T1000 (cell line): ENCODE measurements at regions not wholly inside any gene's neighbourhood (a gene's known extent, or its start where the extent isn't known, plus 50 kb on each side); places are given as distances from the start of the nearest gene placed in this dataset.

Experiments
- DNase-seq: peaks from one replicate; lab custom pipeline; 2025; ENCODE audit warnings: mixed read lengths; lab: John Stamatoyannopoulos, UW

- DNase-seq, result no peak
These were observed 83.9 kb upstream of the CXCL14 start for GRCh38 chr5:135662683-135663082.

DNA sequence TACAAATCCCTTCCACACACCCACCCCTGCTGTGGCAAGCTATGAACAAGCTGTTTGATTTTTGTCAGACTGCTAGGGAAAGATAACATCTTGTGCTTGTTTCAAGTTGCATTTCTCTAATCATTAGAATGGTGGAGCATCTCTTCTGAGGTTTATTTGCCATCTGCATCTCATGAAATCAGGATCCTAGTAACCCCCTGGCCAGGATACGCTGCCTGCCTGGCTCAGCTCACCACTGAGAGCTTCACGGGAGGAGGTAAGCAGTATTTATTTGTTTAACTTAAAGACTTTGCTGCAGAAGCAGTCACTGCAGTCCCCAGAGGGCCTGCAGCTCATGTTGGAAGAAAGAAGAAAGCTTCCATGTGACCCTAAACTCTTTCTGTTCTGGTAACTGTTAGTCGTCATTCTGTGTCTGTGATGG is 83.3 kb upstream of the CXCL14 start:
- no peak for DNase-seq

DNA sequence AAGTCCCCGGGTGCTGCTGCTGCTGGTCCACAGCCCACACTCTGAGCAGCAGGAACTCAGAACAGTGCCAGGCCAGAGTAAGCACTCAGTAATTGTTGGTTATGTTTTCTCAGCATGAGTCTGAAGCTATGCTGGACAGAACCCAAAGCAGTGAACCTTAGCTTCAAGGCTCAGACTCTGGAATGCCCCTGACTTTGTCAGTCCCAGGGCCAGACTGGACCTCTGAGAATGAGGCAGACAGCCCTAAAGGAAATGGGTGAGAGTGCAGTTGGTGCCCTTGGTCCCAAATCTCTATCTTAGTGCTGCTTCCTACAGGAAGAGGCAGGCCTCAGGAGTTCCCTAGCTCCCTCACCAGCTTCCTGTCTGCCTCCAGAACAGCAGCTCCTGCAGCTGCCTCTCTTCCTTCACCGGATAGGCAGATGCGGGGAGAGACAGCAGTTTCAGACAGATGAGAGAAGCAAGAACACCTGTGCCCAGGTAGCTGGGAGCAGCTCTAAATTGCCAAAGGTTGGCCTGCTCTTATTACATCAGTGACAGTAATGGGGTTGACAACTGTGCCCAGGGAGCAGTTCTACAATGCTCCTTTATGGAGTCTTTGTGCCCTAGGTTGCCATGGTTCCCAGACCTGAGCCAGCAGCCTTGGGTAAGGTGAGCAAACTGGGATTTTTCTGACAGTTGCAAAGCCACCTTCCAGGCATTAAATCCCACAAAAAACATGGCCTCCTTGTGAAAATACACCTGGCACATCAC is 82.2 kb upstream of the CXCL14 start:
- DNase-seq, result no peak

GRCh38 chr5:135657536-135658305 is 78.9 kb upstream of the CXCL14 start:
- DNase-seq, result no peak

- no peak for DNase-seq
These were observed 76.7 kb upstream of the CXCL14 start for GRCh38 chr5:135655468-135655815.

DNA sequence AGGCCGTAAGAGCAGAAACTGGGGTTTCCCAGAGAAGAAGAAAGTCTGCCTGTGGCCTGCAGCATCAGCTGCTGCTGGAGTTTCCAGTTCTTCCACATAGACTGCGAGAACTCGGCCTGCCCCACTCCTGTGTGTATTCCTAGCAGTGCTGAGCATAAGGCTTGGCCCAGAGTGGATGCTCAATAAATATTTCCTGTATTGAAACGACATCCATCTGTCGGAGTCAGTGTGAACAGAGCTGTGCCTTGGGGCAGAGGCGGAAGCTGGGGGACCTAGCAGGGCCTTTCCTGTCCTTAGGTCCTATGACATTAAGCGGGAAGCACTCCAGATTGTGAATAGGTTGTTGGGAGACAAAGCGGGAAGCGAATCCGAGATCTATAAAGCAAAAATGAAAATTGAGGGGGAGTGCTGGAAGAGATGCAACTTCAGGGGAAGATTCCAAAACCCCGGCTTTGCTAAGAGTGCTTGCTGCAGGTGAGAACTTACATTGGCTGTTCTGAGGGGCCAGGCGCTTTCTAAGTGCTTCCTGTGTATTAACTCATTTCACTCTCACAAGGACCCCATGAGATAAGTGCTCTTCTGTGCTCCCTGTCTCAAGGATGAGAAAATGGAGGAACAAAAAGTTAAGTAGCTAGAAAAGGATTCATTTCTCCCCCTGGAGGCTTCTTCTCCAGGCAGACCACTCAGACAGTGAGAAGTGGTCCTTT is 76.1 kb upstream of the CXCL14 start:
- DNase-seq, result no peak

DNA sequence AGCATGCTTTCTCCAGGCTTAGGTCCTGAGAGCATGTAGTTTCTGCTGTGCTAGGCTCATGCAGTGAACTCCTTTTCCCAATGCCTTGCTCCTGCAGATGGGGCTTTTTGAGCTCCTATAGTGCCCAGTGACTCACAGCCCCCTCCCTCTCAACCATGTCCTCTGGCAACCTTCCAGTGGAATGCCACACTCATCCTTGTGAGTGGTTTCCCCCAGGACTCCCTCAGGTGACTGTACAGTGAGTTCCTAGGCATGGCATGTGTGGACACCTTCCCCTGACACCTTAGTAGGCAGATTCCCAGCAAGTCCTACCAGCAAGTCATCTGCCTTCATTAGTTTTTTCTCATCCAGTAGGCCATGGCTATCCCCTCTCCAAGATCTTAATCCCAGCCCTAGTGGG is 72.4 kb upstream of the CXCL14 start:
- no peak for DNase-seq

DNA sequence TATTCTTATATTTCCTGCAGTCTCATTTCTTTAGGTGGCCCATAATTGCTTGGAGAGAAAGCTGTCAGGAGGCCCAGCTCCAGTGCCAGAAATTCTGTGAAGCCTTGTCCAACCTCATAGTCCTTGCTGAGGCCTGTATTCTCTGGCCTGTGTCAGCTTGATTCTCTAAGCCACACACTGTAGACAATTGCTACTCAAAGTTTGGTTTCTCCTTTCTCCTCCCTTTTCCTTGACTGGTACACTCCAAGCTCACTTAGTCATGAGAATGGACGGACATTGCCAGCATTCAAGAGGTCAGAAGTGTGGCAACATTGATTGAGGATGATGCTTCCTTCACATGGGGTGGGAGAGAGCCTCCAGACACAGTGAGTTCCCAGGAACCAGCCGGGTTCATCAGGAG is 71.3 kb upstream of the CXCL14 start:
- DNase-seq, result no peak

- DNase-seq, result no peak
These were observed 70.6 kb upstream of the CXCL14 start for GRCh38 chr5:135649435-135649834.

- no peak for DNase-seq
These were observed 69.3 kb upstream of the CXCL14 start for GRCh38 chr5:135648116-135648515.

DNA sequence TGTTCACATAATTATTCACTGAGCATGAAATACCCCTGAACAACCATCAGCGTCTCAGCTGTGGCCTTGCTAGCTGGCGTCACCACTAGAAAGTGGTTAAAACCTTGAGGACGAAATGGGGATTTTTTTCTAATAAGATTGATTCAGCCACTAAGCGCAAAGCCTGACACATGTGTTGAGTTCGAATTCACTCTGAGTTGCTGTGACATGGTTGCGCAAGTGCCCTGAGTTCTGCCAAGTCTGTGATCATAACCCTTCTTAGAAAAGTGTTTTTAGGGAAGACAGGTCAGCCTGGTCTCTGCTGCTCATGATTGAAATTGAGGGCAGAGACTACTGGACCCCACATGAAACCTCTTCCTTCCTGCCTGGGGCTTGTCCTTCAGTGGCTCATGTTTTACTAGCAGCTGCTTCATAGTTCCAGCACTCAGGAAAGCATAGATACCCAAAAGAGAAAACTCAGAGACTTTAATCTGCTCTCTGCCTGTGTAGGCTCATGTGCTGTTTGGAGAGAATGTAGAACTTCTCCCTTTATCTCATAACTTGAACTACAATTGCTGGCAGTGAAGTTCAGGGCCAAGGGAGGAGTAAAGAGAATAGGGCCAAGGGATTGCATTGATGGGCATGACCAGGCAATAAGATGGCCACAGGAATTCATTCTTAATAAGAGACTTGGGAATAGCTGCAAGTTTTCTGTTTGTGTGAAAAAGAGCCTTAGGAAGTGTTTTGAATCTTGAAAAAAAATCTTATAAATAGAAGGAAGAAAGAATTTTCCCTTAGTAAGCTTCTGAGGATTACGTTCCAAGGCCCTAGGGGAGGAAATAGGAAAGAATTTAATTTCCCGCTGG is 66.8 kb upstream of the CXCL14 start:
- DNase-seq, result no peak

GRCh38 chr5:135644816-135645215 is 66.0 kb upstream of the CXCL14 start:
- DNase-seq, result no peak

- no peak for DNase-seq
These were observed 65.3 kb upstream of the CXCL14 start for GRCh38 chr5:135643881-135644766.

DNA sequence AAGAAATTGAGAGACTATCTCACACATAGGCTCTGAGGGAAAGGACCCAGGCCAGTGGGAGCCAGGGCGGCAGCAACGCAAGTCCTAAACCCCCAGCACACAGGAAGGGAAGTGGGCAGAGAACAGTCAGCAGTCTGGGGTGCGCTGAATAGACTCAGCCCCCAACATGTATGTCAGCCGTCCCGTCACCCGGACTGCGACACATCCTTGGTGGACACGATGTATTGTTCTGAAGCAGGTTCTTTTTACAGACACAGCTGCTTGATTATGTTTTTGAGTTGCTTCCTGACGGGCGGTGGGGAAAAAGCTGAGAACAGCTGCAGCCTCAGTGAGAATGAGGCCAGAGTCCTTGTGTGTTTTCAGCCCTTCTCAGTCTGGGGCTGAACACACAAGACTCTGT is 64.1 kb upstream of the CXCL14 start:
- DNase-seq, result no peak

- DNase-seq, result no peak
These were observed 63.7 kb upstream of the CXCL14 start for GRCh38 chr5:135642488-135642870.

DNA sequence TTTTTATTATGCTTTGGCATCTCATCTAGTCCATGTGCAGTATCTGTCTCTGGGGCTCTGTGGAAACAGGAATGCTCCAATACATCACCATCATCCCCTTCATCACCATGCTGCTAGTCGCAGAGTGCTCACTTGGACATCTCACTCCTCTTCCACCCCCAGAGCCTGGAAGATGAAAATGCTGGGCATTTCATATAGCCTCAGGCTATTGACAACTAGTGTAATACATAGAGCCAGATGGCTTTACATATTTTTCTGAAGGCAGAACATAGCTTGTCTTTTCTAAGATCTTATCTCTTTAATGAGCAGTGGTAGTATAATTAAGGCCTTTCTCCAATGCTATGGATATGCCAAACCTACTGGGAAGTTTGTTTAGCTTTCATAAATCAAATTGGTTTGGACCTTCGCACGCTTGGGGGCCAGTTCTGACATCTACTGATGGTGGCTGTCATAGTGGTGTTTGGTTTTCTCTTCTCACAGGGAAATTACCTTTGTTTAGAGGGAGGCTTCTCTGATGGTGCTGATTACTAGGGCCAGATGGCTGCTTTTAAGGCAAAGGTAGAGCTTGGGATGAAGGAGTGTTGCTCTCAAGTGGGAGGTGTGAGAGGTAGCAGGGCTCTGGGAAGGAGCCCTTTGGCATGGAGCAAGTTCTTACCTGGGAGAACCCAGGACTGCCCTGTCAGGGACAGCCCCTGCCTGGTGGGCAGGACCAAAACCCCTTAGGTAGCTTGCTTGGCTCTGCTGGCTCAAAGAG is 63.1 kb upstream of the CXCL14 start:
- DNase-seq, result no peak

GRCh38 chr5:135641319-135641718 is 62.5 kb upstream of the CXCL14 start:
- DNase-seq, result no peak

GRCh38 chr5:135635451-135635850 is 56.7 kb upstream of the CXCL14 start:
- DNase-seq, result no peak

GRCh38 chr5:135632798-135633197 is 54.0 kb upstream of the CXCL14 start:
- DNase-seq, result no peak

DNA sequence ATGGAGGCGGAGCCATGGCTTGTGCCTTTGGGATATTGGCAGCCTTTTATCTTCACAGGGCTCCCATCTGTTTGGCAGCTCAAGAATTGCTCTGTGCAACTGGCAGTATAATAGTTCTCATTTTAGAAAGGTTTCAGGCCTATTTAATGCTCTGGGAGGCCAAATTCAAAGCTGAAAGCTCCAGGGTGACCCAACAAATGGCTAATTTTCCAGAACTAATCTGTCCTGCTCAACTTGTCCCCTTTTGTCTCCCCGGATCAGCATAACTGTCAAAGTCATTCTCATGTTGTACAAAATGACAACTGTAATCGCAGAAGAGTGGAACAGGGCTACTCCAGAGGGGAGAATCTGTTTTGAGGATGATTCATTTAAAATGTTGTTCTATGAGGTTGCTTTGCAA is 52.6 kb upstream of the CXCL14 start:
- DNase-seq, result no peak
